CD4-positive, CD25-positive, alpha-beta regulatory T cell (primary cell): ENCODE measurements at regions not wholly inside any gene's neighbourhood (a gene's known extent, or its start where the extent isn't known, plus 50 kb on each side); places are given as distances from the start of the nearest gene placed in this dataset.

ENCODE experiments used
- ATAC-seq, 2 donors: fragments of 150-1000 bp; cut with Tn5 transposase; one replicate each; pipeline ENCODE4 v1.10.0; 2021; ENCODE audit warnings: low read depth in 2 of 2, moderate number of reproducible peaks in 2 of 2, moderate library complexity in 1 of 2
- DNase-seq, 3 donors: peaks; one replicate each; pipeline versions ENCODE4 v3.0.0 to v3.0.0-alpha.2; 2012 to 2022; ENCODE audit warnings: mixed read lengths in 1 of 3
- H3K27ac ChIP-seq: one replicate; pipeline ENCODE4 v1.7.0; 2013; ENCODE audit warnings: mild to moderate bottlenecking, low read length; ENCODE audit not compliant: insufficient read depth, poor library complexity, severe bottlenecking
- H3K27me3 ChIP-seq: one replicate; pipeline ENCODE4 v1.7.0; 2013; ENCODE audit warnings: low read length; ENCODE audit not compliant: control insufficient read depth, insufficient read depth
- H3K36me3 ChIP-seq: one replicate; pipeline ENCODE4 v1.7.0; 2013; ENCODE audit warnings: mild to moderate bottlenecking, low read length, moderate library complexity; ENCODE audit not compliant: control insufficient read depth, insufficient read depth
- H3K4me1 ChIP-seq: 2 replicates; pipeline ENCODE4 v1.7.0; 2013; ENCODE audit warnings: mild to moderate bottlenecking, low read length; ENCODE audit not compliant: insufficient read depth, control insufficient read depth, poor library complexity, severe bottlenecking
- H3K4me3 ChIP-seq: one replicate; pipeline ENCODE4 v1.7.0; 2013; ENCODE audit warnings: low read depth, mild to moderate bottlenecking, low read length, moderate library complexity
- H3K9me3 ChIP-seq, 2 experiments: 1 replicate in 1 of 2; 2 replicates in 1 of 2; pipeline ENCODE4 v1.7.0; 2013; ENCODE audit warnings: low read length in 2 of 2, mild to moderate bottlenecking in 1 of 2, moderate library complexity in 1 of 2; ENCODE audit not compliant: control insufficient read depth in 2 of 2
- H3K27ac Mint-ChIP-seq, 3 donors: one replicate each; pipeline ENCODE4 v1.8.0; 2020 to 2022; ENCODE audit warnings: mild to moderate bottlenecking in 3 of 3, mixed read lengths in 3 of 3, moderate library complexity in 2 of 3
- H3K27me3 Mint-ChIP-seq: one replicate; pipeline ENCODE4 v1.8.0; 2022; ENCODE audit warnings: mild to moderate bottlenecking, mixed read lengths
- H3K36me3 Mint-ChIP-seq: one replicate; pipeline ENCODE4 v1.8.0; 2020; ENCODE audit warnings: mixed read lengths
- H3K4me1 Mint-ChIP-seq, 4 donors: one replicate each; pipeline ENCODE4 v1.8.0; 2020 to 2022; ENCODE audit warnings: mixed read lengths in 4 of 4, mild to moderate bottlenecking in 1 of 4
- H3K4me3 Mint-ChIP-seq, 4 donors: one replicate each; pipeline ENCODE4 v1.8.0; 2020 to 2022; ENCODE audit warnings: mild to moderate bottlenecking in 4 of 4, mixed read lengths in 4 of 4, moderate library complexity in 3 of 4
- H3K9me3 Mint-ChIP-seq, 7 donors: one replicate each; pipeline ENCODE4 v1.8.0; 2020 to 2022; ENCODE audit warnings: mixed read lengths in 7 of 7, mild to moderate bottlenecking in 3 of 7, moderate library complexity in 2 of 7

GRCh38 chr13:82614086-82614485, 1268.2 kb downstream of the SLITRK1 start:
- H3K4me3 Mint-ChIP-seq: no peak overlapping the region
- Histone ChIP-seq H3K27me3 (no peaks in the 10 kb centered on the region), H3K36me3 (no peaks in the 10 kb centered on the region), H3K9me3 (no peaks in the 10 kb centered on the region), H3K27ac (no peak overlapping the region), H3K4me1 (no peaks in the 10 kb centered on the region), H3K4me3 (no peak overlapping the region)
- H3K36me3 Mint-ChIP-seq: no peaks in the 10 kb centered on the region
- no peak for DNase-seq
- H3K27me3 Mint-ChIP-seq: no peaks in the 10 kb centered on the region
- H3K9me3 Mint-ChIP-seq: peaks cover 0 to 7% (median 4%) of the 10 kb centered on the region in 7 donors
- H3K4me1 Mint-ChIP-seq: no peaks in the 10 kb centered on the region
- no peak overlapping the region for H3K27ac Mint-ChIP-seq
- ATAC-seq: no peak

- H3K36me3 ChIP-seq: no peaks in the 10 kb centered on the region
- no peak overlapping the region for H3K27ac ChIP-seq
- DNase-seq: no peak
- no peaks in the 10 kb centered on the region for H3K27me3 ChIP-seq
- H3K4me3 Mint-ChIP-seq: no peak overlapping the region
- H3K27me3 Mint-ChIP-seq: no peaks in the 10 kb centered on the region
- H3K9me3 ChIP-seq: peaks cover 8% of the 10 kb centered on the region in 2 experiments
- H3K4me1 ChIP-seq: no peaks in the 10 kb centered on the region
- H3K4me3 ChIP-seq: no peak overlapping the region
- H3K4me1 Mint-ChIP-seq: no peaks in the 10 kb centered on the region
- ATAC-seq: no peak
- H3K9me3 Mint-ChIP-seq: peaks cover 3 to 23% (median 7%) of the 10 kb centered on the region in 7 donors
- no peak overlapping the region for H3K27ac Mint-ChIP-seq
- H3K36me3 Mint-ChIP-seq: no peaks in the 10 kb centered on the region
These were observed 1276.3 kb downstream of the SLITRK1 start for GRCh38 chr13:82606008-82606407.

GRCh38 chr13:82597747-82598146, 1284.5 kb downstream of the SLITRK1 start:
- no peaks in the 10 kb centered on the region for H3K27me3 Mint-ChIP-seq
- H3K9me3 Mint-ChIP-seq: peaks cover 0 to 6% (median 3%) of the 10 kb centered on the region in 7 donors

GRCh38 chr13:82593239-82593638, 1289.0 kb downstream of the SLITRK1 start:
- H3K27me3 Mint-ChIP-seq: no peaks in the 10 kb centered on the region
- H3K27ac ChIP-seq: no peak overlapping the region
- DNase-seq: no peak
- H3K36me3 Mint-ChIP-seq: no peaks in the 10 kb centered on the region
- no peak overlapping the region for H3K27ac Mint-ChIP-seq
- peaks cover 2 to 9% (median 5%) of the 10 kb centered on the region in 7 donors for H3K9me3 Mint-ChIP-seq
- H3K9me3 ChIP-seq: peaks cover 2 to 6% of the 10 kb centered on the region in 2 experiments
- H3K4me1 ChIP-seq: no peaks in the 10 kb centered on the region
- no peak overlapping the region for H3K4me3 ChIP-seq
- no peaks in the 10 kb centered on the region for H3K27me3 ChIP-seq
- ATAC-seq: no peak
- H3K4me1 Mint-ChIP-seq: no peaks in the 10 kb centered on the region
- no peak overlapping the region for H3K4me3 Mint-ChIP-seq
- no peaks in the 10 kb centered on the region for H3K36me3 ChIP-seq

More at GRCh38 chr13:82597747-82598146, 1284.5 kb downstream of the SLITRK1 start:
- Histone ChIP-seq H3K4me1 (no peaks in the 10 kb centered on the region), H3K4me3 (no peak overlapping the region), H3K27me3 (no peaks in the 10 kb centered on the region), H3K27ac (no peak overlapping the region), H3K9me3 (peaks cover under 1 to 2% of the 10 kb centered on the region in 2 experiments), H3K36me3 (no peaks in the 10 kb centered on the region)
- Mint-ChIP-seq H3K27ac (no peak overlapping the region), H3K4me1 (no peaks in the 10 kb centered on the region), H3K4me3 (no peak overlapping the region), H3K36me3 (no peaks in the 10 kb centered on the region)
- no peak for ATAC-seq
- DNase-seq: no peak

GRCh38 chr13:82571653-82572052, 1310.6 kb downstream of the SLITRK1 start:
- peaks cover 2 to 29% (median 6%) of the 10 kb centered on the region in 7 donors for H3K9me3 Mint-ChIP-seq

GRCh38 chr13:82569581-82569980, 1312.7 kb downstream of the SLITRK1 start:
- Histone ChIP-seq H3K27ac (no peak overlapping the region), H3K9me3 (peaks cover 0 to 4% of the 10 kb centered on the region in 2 experiments), H3K36me3 (no peaks in the 10 kb centered on the region), H3K27me3 (no peaks in the 10 kb centered on the region), H3K4me3 (no peak overlapping the region), H3K4me1 (no peaks in the 10 kb centered on the region)
- H3K4me3 Mint-ChIP-seq: no peak overlapping the region
- ATAC-seq: no peak
- H3K27ac Mint-ChIP-seq: no peak overlapping the region
- no peaks in the 10 kb centered on the region for H3K36me3 Mint-ChIP-seq
- H3K4me1 Mint-ChIP-seq: no peaks in the 10 kb centered on the region
- no peaks in the 10 kb centered on the region for H3K27me3 Mint-ChIP-seq
- H3K9me3 Mint-ChIP-seq: peaks cover 3 to 38% (median 6%) of the 10 kb centered on the region in 7 donors
- no peak for DNase-seq

More at GRCh38 chr13:82571653-82572052, 1310.6 kb downstream of the SLITRK1 start:
- Mint-ChIP-seq H3K36me3 (no peaks in the 10 kb centered on the region), H3K27me3 (no peaks in the 10 kb centered on the region), H3K27ac (no peak overlapping the region), H3K4me3 (no peak overlapping the region), H3K4me1 (no peaks in the 10 kb centered on the region)
- no peaks in the 10 kb centered on the region for H3K27me3 ChIP-seq
- H3K9me3 ChIP-seq: peaks cover 0 to 4% of the 10 kb centered on the region in 2 experiments
- H3K4me3 ChIP-seq: no peak overlapping the region
- DNase-seq (no peak), ATAC-seq (no peak)
- no peaks in the 10 kb centered on the region for H3K4me1 ChIP-seq
- H3K27ac ChIP-seq: no peak overlapping the region
- H3K36me3 ChIP-seq: no peaks in the 10 kb centered on the region

GRCh38 chr13:82566864-82567263, 1315.4 kb downstream of the SLITRK1 start:
- Histone ChIP-seq H3K9me3 (peaks cover 0 to 4% of the 10 kb centered on the region in 2 experiments), H3K36me3 (no peaks in the 10 kb centered on the region), H3K27ac (no peak overlapping the region), H3K4me1 (no peaks in the 10 kb centered on the region), H3K4me3 (no peak overlapping the region), H3K27me3 (no peaks in the 10 kb centered on the region)
- Mint-ChIP-seq H3K9me3 (peaks cover 0 to 19% (median 6%) of the 10 kb centered on the region in 7 donors), H3K4me1 (no peaks in the 10 kb centered on the region), H3K27me3 (no peaks in the 10 kb centered on the region), H3K27ac (no peak overlapping the region), H3K4me3 (no peak overlapping the region), H3K36me3 (no peaks in the 10 kb centered on the region)
- no peak for DNase-seq
- no peak for ATAC-seq

GRCh38 chr13:82565201-82565600, 1317.1 kb downstream of the SLITRK1 start:
- Mint-ChIP-seq H3K27ac (no peak overlapping the region), H3K4me1 (no peaks in the 10 kb centered on the region), H3K36me3 (no peaks in the 10 kb centered on the region), H3K4me3 (no peak overlapping the region), H3K9me3 (peaks cover 0 to 19% (median 5%) of the 10 kb centered on the region in 7 donors), H3K27me3 (no peaks in the 10 kb centered on the region)
- Histone ChIP-seq H3K27me3 (no peaks in the 10 kb centered on the region), H3K36me3 (no peaks in the 10 kb centered on the region), H3K4me3 (no peak overlapping the region), H3K27ac (no peak overlapping the region), H3K4me1 (no peaks in the 10 kb centered on the region), H3K9me3 (peaks cover 0 to 4% of the 10 kb centered on the region in 2 experiments)
- DNase-seq (no peak), ATAC-seq (no peak)
